Calu3 (cell line): ENCODE measurements at regions not wholly inside any gene's neighbourhood (a gene's known extent, or its start where the extent isn't known, plus 50 kb on each side); places are given as distances from the start of the nearest gene placed in this dataset.

Source experiments
- BruUV-seq: library from RNA; stranded (reverse); fragments of 400-500 nt; replicated peaks from 2 replicates; lab custom pipeline; 2021; lab: Mats Ljungman, UMichigan
- CTCF ChIA-PET: fragments of 300-600 bp; sonication (Branson Sonifier 250); formaldehyde crosslinking; loops from one replicate; lab custom pipeline; 2022; ENCODE audit warnings: antibody characterized with exemption; lab: Charles Lee
- DNase-seq: peaks from one replicate; pipeline ENCODE4 v3.0.0; 2022
- H3K27ac Mint-ChIP-seq: one replicate; pipeline ENCODE4 v1.8.0; 2022; ENCODE audit warnings: mixed read lengths; ENCODE audit not compliant: unreplicated experiment
- H3K27me3 Mint-ChIP-seq: one replicate; pipeline ENCODE4 v1.8.0; 2022; ENCODE audit warnings: mixed read lengths; ENCODE audit not compliant: unreplicated experiment
- H3K36me3 Mint-ChIP-seq: one replicate; pipeline ENCODE4 v1.8.0; 2022; ENCODE audit warnings: mild to moderate bottlenecking, moderate library complexity, mixed read lengths; ENCODE audit not compliant: insufficient read depth, unreplicated experiment
- H3K4me1 Mint-ChIP-seq: one replicate; pipeline ENCODE4 v1.8.0; 2022; ENCODE audit warnings: mild to moderate bottlenecking, low read depth, mixed read lengths; ENCODE audit not compliant: unreplicated experiment
- H3K4me3 Mint-ChIP-seq: one replicate; pipeline ENCODE4 v1.8.0; 2022; ENCODE audit warnings: mild to moderate bottlenecking, low read depth, moderate library complexity, mixed read lengths; ENCODE audit not compliant: unreplicated experiment
- H3K9me3 Mint-ChIP-seq: one replicate; pipeline ENCODE4 v1.8.0; 2022; ENCODE audit warnings: low read depth, mixed read lengths; ENCODE audit not compliant: unreplicated experiment
- CTCF ChIP-seq: fragments of 200-600 bp; IDR thresholded peaks from one replicate; pipeline ENCODE4 v1.8.0; 2022; ENCODE audit warnings: antibody characterized with exemption; ENCODE audit not compliant: unreplicated experiment
- intact Hi-C: fragments of 100-400 bp; cut with micrococcal nuclease; formaldehyde crosslinking; loops from one replicate; pipeline ENCODE4 v1.10.0; 2022; ENCODE audit not compliant: unreplicated experiment

- no peaks in the 10 kb centered on the region for H3K4me1 Mint-ChIP-seq
- intact Hi-C loops, result no loop called here
- no peaks in the 10 kb centered on the region for H3K36me3 Mint-ChIP-seq
- TF ChIP-seq CTCF, result no peak
- no peak for DNase-seq
- BruUV-seq, result no TSS peak
- no peak overlapping the region for H3K27ac Mint-ChIP-seq
- no peaks in the 10 kb centered on the region for H3K9me3 Mint-ChIP-seq
- CTCF ChIA-PET, result no interaction called here
- H3K27me3 Mint-ChIP-seq, result peaks cover 52% of the 10 kb centered on the region
- H3K4me3 Mint-ChIP-seq, result no peak overlapping the region
Measured at GRCh38 chr9:75651709-75652108, 238.8 kb upstream of the PCSK5 start.

- intact Hi-C loops, result no loop called here
- BruUV-seq, result no TSS peak
Measured at GRCh38 chr9:75653335-75653734, 237.1 kb upstream of the PCSK5 start.

GRCh38 chr9:75653750-75654149, 236.7 kb upstream of the PCSK5 start:
- Mint-ChIP-seq H3K9me3 (no peaks in the 10 kb centered on the region), H3K27me3 (peaks cover 48% of the 10 kb centered on the region), H3K4me1 (no peaks in the 10 kb centered on the region), H3K36me3 (no peaks in the 10 kb centered on the region), H3K4me3 (no peak overlapping the region), H3K27ac (no peak overlapping the region)
- intact Hi-C loops, result no loop called here
- no peak for DNase-seq
- CTCF ChIA-PET, result no interaction called here
- BruUV-seq, result no TSS peak
- no peak for TF ChIP-seq CTCF

More at GRCh38 chr9:75653335-75653734, 237.1 kb upstream of the PCSK5 start:
- DNase-seq, result no peak
- Mint-ChIP-seq H3K4me1 (no peaks in the 10 kb centered on the region), H3K9me3 (no peaks in the 10 kb centered on the region), H3K27ac (no peak overlapping the region), H3K36me3 (no peaks in the 10 kb centered on the region), H3K27me3 (peaks cover 48% of the 10 kb centered on the region), H3K4me3 (no peak overlapping the region)
- no peak for TF ChIP-seq CTCF
- CTCF ChIA-PET, result no interaction called here

GRCh38 chr9:75657015-75657414, 233.5 kb upstream of the PCSK5 start:
- no TSS peak for BruUV-seq
- DNase-seq, result no peak
- TF ChIP-seq CTCF, result no peak
- CTCF ChIA-PET, result no interaction called here
- H3K36me3 Mint-ChIP-seq, result no peaks in the 10 kb centered on the region
- H3K27me3 Mint-ChIP-seq, result peaks cover 37% of the 10 kb centered on the region
- intact Hi-C loops, result no loop called here
- no peak overlapping the region for H3K4me3 Mint-ChIP-seq
- no peaks in the 10 kb centered on the region for H3K4me1 Mint-ChIP-seq
- no peak overlapping the region for H3K27ac Mint-ChIP-seq
- H3K9me3 Mint-ChIP-seq, result no peaks in the 10 kb centered on the region
